GM23248 (cell line): ENCODE measurements at regions not wholly inside any gene's neighbourhood (a gene's known extent, or its start where the extent isn't known, plus 50 kb on each side); places are given as distances from the start of the nearest gene placed in this dataset.
"Not testable (repeated sequence)": the region's sequence is repeated elsewhere in the genome, so short reads cannot be mapped to it uniquely, and the experiment has no call there.

ENCODE experiments used
- EZH2 ChIP-seq: fragments of 200-600 bp; sonication (generic); IDR thresholded peaks from 2 replicates; pipeline ENCODE4 v1.6.1; 2018; ENCODE audit warnings: antibody characterized with exemption, mild to moderate bottlenecking; ENCODE audit not compliant: insufficient read depth, poor library complexity, severe bottlenecking
- EZH2phosphoT487 ChIP-seq: fragments of 200-600 bp; sonication (generic); IDR thresholded peaks from 2 replicates; pipeline ENCODE4 v1.6.1; 2018; ENCODE audit warnings: antibody characterized with exemption, moderate library complexity, mild to moderate bottlenecking, low read depth; ENCODE audit not compliant: insufficient read depth

- TF ChIP-seq EZH2, EZH2phosphoT487: not testable (repeated sequence)
These were observed 995.0 kb upstream of the LCORL start for GRCh38 chr4:19016550-19016949.
